ENCODE measurements at regions not wholly inside any gene's neighbourhood (a gene's known extent, or its start where the extent isn't known, plus 50 kb on each side); places are given as distances from the start of the nearest gene placed in this dataset.

DNA sequence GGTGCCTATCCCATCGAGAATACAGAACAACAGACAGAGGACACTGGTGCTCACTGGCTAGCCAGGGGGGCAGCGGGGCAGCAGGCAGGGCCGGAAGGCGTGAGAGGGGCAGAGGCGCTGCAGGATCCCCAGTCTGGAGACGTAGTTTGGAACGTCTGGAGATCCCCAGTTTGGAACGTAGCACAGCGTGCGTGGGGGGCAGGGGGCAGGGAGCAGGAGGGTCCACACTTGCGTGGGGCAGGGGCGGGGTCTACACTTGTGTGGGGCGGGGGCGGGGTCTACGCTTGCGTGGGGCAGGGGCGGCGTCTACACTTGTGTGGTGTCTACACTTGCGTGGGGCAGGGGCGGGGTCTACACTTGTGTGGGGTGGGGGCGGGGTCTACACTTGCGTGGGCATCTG lies 107.2 kb downstream of the DACT2 start:
- no peak for DNase-seq
- intact Hi-C loops (cut with DNase I): no loop called here

DNA sequence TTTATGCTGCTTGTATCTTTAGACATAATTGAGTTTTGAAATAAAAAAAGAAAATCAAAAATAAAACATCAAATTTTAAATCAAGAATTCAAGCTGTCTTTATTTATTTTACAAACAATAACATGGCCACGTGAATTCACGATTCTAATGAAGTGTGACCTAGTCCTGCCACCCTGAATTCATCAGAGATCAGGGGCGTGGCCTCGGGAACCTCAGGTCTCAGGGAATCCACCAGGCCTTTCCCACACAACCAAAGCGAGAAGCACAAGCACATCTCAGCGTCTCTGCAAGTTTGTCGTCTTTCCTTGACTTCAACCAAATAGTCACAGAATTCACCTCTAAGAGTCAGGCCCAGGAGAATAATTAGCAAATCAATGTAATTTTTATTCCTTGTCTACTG lies 107.9 kb downstream of the DACT2 start:
- no peak for TF ChIP-seq POLR2A (IDR thresholded peaks at IDR 0.05)
- TF ChIP-seq, protein P1, sequence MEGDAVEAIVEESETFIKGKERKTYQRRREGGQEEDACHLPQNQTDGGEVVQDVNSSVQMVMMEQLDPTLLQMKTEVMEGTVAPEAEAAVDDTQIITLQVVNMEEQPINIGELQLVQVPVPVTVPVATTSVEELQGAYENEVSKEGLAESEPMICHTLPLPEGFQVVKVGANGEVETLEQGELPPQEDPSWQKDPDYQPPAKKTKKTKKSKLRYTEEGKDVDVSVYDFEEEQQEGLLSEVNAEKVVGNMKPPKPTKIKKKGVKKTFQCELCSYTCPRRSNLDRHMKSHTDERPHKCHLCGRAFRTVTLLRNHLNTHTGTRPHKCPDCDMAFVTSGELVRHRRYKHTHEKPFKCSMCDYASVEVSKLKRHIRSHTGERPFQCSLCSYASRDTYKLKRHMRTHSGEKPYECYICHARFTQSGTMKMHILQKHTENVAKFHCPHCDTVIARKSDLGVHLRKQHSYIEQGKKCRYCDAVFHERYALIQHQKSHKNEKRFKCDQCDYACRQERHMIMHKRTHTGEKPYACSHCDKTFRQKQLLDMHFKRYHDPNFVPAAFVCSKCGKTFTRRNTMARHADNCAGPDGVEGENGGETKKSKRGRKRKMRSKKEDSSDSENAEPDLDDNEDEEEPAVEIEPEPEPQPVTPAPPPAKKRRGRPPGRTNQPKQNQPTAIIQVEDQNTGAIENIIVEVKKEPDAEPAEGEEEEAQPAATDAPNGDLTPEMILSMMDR (IDR thresholded peaks at IDR 0.05): no peak
- H3K4me3 ChIP-seq (replicated peaks in 1 of 3): no peak overlapping the region
- H3K27me3 ChIP-seq: no peaks in the 10 kb centered on the region
- H3K36me3 ChIP-seq: no peaks in the 10 kb centered on the region
- 89 to 92% methylated on average over 7 of the region's 7 CpGs for WGBS, 2 donors
- H3K9me3 ChIP-seq: no peaks in the 10 kb centered on the region
- no peak for DNase-seq
- peaks cover 4 to 5% of the 10 kb centered on the region in 2 donors for H3K4me1 ChIP-seq
- intact Hi-C loops (cut with DNase I): no loop called here
- no peak overlapping the region for H3K27ac ChIP-seq

More for the DNA sequence above, 107.2 kb downstream of the DACT2 start:
- Histone ChIP-seq H3K27me3 (no peaks in the 10 kb centered on the region), H3K4me3 (replicated peaks in 1 of 3) (no peak overlapping the region), H3K36me3 (no peaks in the 10 kb centered on the region), H3K27ac (no peak overlapping the region), H3K9me3 (no peaks in the 10 kb centered on the region), H3K4me1 (peaks cover 10 to 12% of the 10 kb centered on the region in 2 donors)
- WGBS, 2 donors: 94 to 96% methylated on average over 14 to 18 of the region's 22 CpGs
- no peak for TF ChIP-seq POLR2A (IDR thresholded peaks at IDR 0.05)
- TF ChIP-seq, protein P1 (IDR thresholded peaks at IDR 0.05): no peak

GRCh38 chr6:168210239-168211105 lies 109.1 kb downstream of the DACT2 start:
- Histone ChIP-seq H3K4me3 (replicated peaks in 1 of 3) (no peak overlapping the region), H3K9me3 (no peaks in the 10 kb centered on the region), H3K4me1 (peaks cover 0 to 6% of the 10 kb centered on the region in 2 donors), H3K27ac (no peak overlapping the region), H3K27me3 (no peaks in the 10 kb centered on the region), H3K36me3 (no peaks in the 10 kb centered on the region)
- 76 to 91% methylated on average over 15 of the region's 16 CpGs for WGBS, 2 donors
- TF ChIP-seq POLR2A (IDR thresholded peaks at IDR 0.05): no peak
- TF ChIP-seq, protein P1 (IDR thresholded peaks at IDR 0.05): no peak
- no peak for DNase-seq
- intact Hi-C loops (cut with DNase I): no loop called here

GRCh38 chr6:168209420-168209819 lies 110.2 kb downstream of the DACT2 start:
- intact Hi-C loops (cut with DNase I): no loop called here
- Histone ChIP-seq H3K27me3 (no peaks in the 10 kb centered on the region), H3K36me3 (no peaks in the 10 kb centered on the region), H3K4me1 (peaks cover 0 to 6% of the 10 kb centered on the region in 2 donors), H3K27ac (no peak overlapping the region), H3K9me3 (no peaks in the 10 kb centered on the region), H3K4me3 (replicated peaks in 1 of 3) (no peak overlapping the region)
- TF ChIP-seq POLR2A (IDR thresholded peaks at IDR 0.05): no peak
- TF ChIP-seq, protein P1 (IDR thresholded peaks at IDR 0.05): no peak
- 85 to 94% methylated on average over 8 to 10 of the region's 10 CpGs for WGBS, 2 donors
- no peak for DNase-seq

DNA sequence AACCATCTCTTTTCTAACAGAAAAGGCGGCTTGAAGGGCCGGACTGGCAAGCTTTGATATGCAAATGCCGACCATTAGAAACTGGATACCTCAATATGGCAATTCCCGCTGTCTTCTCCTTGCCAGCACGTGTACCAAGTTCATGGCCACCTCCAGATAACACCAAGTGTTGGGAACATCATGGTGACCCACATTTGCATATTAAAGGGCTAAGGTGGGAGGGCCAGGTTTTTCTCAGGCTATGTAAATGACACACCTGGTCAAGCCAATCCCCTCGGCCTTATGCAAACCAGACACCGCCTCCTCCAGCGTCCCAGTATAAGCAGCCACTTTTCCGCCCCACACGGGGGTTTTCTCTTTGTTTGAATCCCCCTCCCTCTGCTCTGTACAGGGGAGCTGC lies 110.7 kb downstream of the DACT2 start:
- intact Hi-C loops (cut with DNase I): no loop called here
- Histone ChIP-seq H3K27ac (no peak overlapping the region), H3K9me3 (no peaks in the 10 kb centered on the region), H3K4me3 (replicated peaks in 1 of 3) (no peak overlapping the region), H3K36me3 (no peaks in the 10 kb centered on the region), H3K27me3 (no peaks in the 10 kb centered on the region), H3K4me1 (peaks cover 0 to 6% of the 10 kb centered on the region in 2 donors)
- TF ChIP-seq, protein P1 (IDR thresholded peaks at IDR 0.05): no peak
- TF ChIP-seq POLR2A (IDR thresholded peaks at IDR 0.05): no peak
- no peak for DNase-seq
- 87 to 92% methylated on average over 10 of the region's 10 CpGs for WGBS, 2 donors
